Psoas muscle (tissue), 7 donors: ENCODE measurements at regions not wholly inside any gene's neighbourhood (a gene's known extent, or its start where the extent isn't known, plus 50 kb on each side); places are given as distances from the start of the nearest gene placed in this dataset.
A peak's percentile ranks its signal among the peaks of the same experiment; 100 is the strongest.

Experiments used
- ATAC-seq, 4 donors: fragments of 200-7000 bp; cut with Tn5 transposase; one replicate each; pipeline ENCODE4 v1.9.1; 2020; ENCODE audit warnings: moderate library complexity in 3 of 4, mild to moderate bottlenecking in 2 of 4
- DNase-seq, 2 donors: peaks; one replicate each; pipeline ENCODE4 v3.0.0-alpha.2; 2020
- H3K27ac ChIP-seq: fragments of 200-600 bp; one replicate; pipeline ENCODE4 v1.8.0; 2022
- H3K27me3 ChIP-seq, 3 donors: fragments of 200-600 bp in 1 of 3; one replicate each; pipeline versions ENCODE4 v1.6.1 to v1.8.0; 2013 to 2022; ENCODE audit warnings: low read length in 2 of 3, mild to moderate bottlenecking in 2 of 3, moderate library complexity in 1 of 3; ENCODE audit not compliant: insufficient read depth in 3 of 3
- H3K36me3 ChIP-seq, 2 donors: fragments of 200-600 bp in 1 of 2; one replicate each; pipeline versions ENCODE4 v1.6.1 to v1.8.0; 2013 to 2022; ENCODE audit warnings: low read depth in 1 of 2, mild to moderate bottlenecking in 1 of 2, moderate library complexity in 1 of 2; ENCODE audit not compliant: insufficient read depth in 1 of 2
- H3K4me1 ChIP-seq: fragments of 200-600 bp; one replicate; pipeline ENCODE4 v1.8.0; 2022
- H3K4me3 ChIP-seq: fragments of 200-600 bp; one replicate; pipeline ENCODE4 v1.8.0; 2022; ENCODE audit warnings: mild to moderate bottlenecking
- H3K9me3 ChIP-seq: fragments of 200-600 bp; one replicate; pipeline ENCODE4 v1.8.0; 2022
- CTCF ChIP-seq: fragments of 200-600 bp; IDR thresholded peaks from one replicate; pipeline ENCODE4 v1.8.0; 2022; ENCODE audit warnings: antibody characterized with exemption
- WGBS, 3 donors: extraction: QIAGEN DNeasy Blood & Tissue Kit; methylation state at CpG; one replicate each; pipeline versions ENCODE4 v1.1.6 to v1.1.7; 2013; 5-methylcytosine and 5-hydroxymethylcytosine counted together
- intact Hi-C, 2 donors: fragments of 100-400 bp; cut with DNase I; formaldehyde crosslinking; loops; one replicate each; pipeline versions ENCODE4 v1.11.0 to v1.14.2; 2022
- donor health status: healthy with polysubstance abuse.
- donor health status: DM: no; HTN: no; CAD: no; lungs with moderate emphysema.
- donor health status: Bipolar disorder and iron deficiency.
- donor health status: healthy.
- donor health status: DM: yes; HTN: yes; CAD: no.
- donor health status: DM: no; HTN: no; CAD: no.
- donor health status: DM: yes; HTN: yes; CAD: no.

GRCh38 chr12:89020121-89020480 is 332.2 kb downstream of the DUSP6 start:
- no peaks in the 10 kb centered on the region for H3K36me3 ChIP-seq
- H3K4me3 ChIP-seq = no peak overlapping the region
- H3K27ac ChIP-seq = no peak overlapping the region
- intact Hi-C loops = loop anchor here (2.0 to 5.0 kb wide), 2 partner anchors 443 to 507 kb away; partner anchors contain the start of gene POC1B (in 1 of the 2)
- H3K27me3 ChIP-seq = no peaks in the 10 kb centered on the region
- ATAC-seq (no peak), DNase-seq (no peak)
- no peak for TF ChIP-seq CTCF
- no peaks in the 10 kb centered on the region for H3K4me1 ChIP-seq
- H3K9me3 ChIP-seq = no peaks in the 10 kb centered on the region

DNA sequence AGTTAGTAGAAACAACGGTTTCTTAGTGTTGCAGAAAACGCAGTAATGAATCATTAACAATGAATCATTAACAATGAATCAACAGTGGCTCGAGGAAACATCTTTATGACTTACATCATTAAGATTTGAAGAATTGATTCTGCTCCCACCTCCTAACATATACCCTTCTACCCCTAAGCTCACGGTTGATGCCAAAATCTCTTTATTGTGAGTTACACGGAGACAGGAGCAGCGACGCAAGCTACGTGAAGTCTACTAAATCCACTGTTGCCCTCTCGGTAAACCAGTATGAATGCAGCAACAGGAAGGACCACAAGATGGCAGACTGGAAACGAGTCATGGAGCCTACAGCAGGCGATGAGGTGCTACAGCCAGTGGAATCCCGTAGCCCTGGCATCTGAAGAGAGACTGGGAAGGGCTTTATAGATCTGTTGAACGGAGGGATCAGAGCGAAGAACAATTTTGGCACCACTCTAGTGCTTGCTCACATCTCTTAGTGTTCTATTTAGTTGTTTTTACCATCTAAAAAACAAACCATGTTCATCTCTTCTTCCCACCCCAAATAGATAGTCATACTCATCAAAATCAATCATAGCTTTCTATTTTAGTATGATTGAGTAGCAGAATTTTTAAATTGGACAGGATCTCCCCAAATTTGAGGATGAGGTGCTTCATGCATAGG is 332.7 kb downstream of the DUSP6 start:
- Histone ChIP-seq H3K27ac (no peak overlapping the region), H3K27me3 (no peaks in the 10 kb centered on the region), H3K9me3 (no peaks in the 10 kb centered on the region), H3K4me1 (no peaks in the 10 kb centered on the region), H3K36me3 (no peaks in the 10 kb centered on the region), H3K4me3 (peak overlapping the region; percentile 40)
- intact Hi-C loops = loop anchor here (2.0 to 5.0 kb wide), 3 partner anchors 443 to 508 kb away; partner anchors contain the start of gene POC1B (in 1 of the 2)
- TF ChIP-seq CTCF = peak; percentile 81
- ATAC-seq (peak; percentile 88 to 99 (median 91)), DNase-seq (peak; percentile 51 to 60)
- 4 to 7% (median 4%) methylated on average over 14 of the region's 14 CpGs for WGBS, 3 donors

DNA sequence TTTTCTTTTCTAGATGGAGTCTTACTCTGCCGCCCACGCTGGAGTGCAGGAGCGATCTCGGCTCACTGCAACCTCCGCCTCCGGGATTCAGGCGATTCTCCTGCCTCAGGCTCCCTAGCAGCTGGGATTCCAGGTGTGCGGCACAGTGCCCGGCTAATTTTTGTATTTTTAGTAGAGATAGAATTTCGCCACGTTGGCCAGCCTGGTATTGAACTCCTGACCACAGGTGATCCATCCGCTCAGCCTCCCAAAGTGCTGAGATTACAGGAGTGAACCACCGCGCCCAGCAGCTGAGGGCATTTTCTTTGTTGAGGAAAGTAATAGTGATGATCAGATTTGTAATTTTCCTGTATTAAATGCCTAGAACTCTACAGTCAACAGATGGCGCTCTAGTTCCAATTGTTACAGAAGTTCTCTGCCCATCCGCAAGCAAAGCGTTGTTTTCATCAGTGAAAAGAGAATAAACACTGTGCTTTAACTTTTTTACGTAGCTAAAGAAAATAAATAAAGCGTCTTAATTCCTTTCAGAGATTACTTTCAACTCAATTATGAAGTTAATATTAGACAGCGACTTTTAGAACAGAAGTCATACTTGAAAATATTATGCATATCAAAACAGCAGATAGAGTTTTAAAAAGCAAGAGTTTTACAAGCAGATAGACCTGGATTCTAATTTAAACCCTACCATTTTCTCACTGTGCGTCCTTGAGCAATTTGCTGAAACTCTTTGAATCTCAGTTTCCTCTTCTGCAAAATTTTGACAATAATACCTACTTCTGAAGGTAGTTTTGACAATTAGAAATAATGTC is 335.1 kb downstream of the DUSP6 start:
- H3K36me3 ChIP-seq = no peaks in the 10 kb centered on the region
- peak; percentile 74 for TF ChIP-seq CTCF
- ATAC-seq (peak in 1 of 4 donors; percentile 67), DNase-seq (peak in 1 of 2 donors; percentile 15)
- no peaks in the 10 kb centered on the region for H3K9me3 ChIP-seq
- no peak overlapping the region for H3K27ac ChIP-seq
- no peak overlapping the region for H3K4me3 ChIP-seq
- WGBS, 3 donors = 5 to 8% (median 5%) methylated on average over 21 of the region's 21 CpGs
- intact Hi-C loops = loop anchor here (2.0 to 5.0 kb wide), 2 partner anchors 445 to 510 kb away; partner anchors contain the start of gene POC1B (in 1 of the 2)
- no peaks in the 10 kb centered on the region for H3K27me3 ChIP-seq
- no peaks in the 10 kb centered on the region for H3K4me1 ChIP-seq

GRCh38 chr12:89015419-89015818 is 336.9 kb downstream of the DUSP6 start:
- ATAC-seq = no peak
- TF ChIP-seq CTCF = no peak

More at GRCh38 chr12:89015419-89015818, 336.9 kb downstream of the DUSP6 start:
- Histone ChIP-seq H3K27ac (no peak overlapping the region), H3K36me3 (no peaks in the 10 kb centered on the region), H3K4me3 (no peak overlapping the region), H3K27me3 (no peaks in the 10 kb centered on the region), H3K9me3 (no peaks in the 10 kb centered on the region), H3K4me1 (no peaks in the 10 kb centered on the region)
- 78 to 95% (median 90%) methylated on average over 1 of the region's 1 CpG for WGBS, 3 donors
- intact Hi-C loops = loop anchor here in 1 of 2 donors (5.0 kb wide), 1 partner anchor 447 kb away; no protein-coding TSS in a partner anchor
- DNase-seq = no peak
